ENCODE measurements at regions not wholly inside any gene's neighbourhood (a gene's known extent, or its start where the extent isn't known, plus 50 kb on each side); places are given as distances from the start of the nearest gene placed in this dataset.

DNA sequence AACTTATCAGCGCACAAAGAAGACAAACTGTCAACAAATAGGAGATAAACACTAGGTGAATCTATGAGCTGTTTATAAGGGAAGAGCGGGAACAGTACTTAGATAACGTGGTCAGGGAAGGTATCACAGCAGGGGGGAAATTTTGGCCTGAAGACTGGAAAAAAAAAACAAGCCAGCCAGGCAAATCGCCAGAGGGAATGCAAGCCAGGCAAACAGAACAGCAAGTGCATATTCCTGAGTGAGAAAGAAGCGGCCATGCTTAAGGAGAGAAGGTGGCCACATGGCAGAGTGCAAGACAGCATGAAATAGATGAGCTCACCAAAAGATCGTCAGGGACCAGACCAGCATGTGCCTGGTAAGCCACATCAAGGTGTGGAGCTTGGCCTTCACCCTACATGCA is 466.5 kb upstream of the ARID1B start:
- TF ChIP-seq, protein P1, sequence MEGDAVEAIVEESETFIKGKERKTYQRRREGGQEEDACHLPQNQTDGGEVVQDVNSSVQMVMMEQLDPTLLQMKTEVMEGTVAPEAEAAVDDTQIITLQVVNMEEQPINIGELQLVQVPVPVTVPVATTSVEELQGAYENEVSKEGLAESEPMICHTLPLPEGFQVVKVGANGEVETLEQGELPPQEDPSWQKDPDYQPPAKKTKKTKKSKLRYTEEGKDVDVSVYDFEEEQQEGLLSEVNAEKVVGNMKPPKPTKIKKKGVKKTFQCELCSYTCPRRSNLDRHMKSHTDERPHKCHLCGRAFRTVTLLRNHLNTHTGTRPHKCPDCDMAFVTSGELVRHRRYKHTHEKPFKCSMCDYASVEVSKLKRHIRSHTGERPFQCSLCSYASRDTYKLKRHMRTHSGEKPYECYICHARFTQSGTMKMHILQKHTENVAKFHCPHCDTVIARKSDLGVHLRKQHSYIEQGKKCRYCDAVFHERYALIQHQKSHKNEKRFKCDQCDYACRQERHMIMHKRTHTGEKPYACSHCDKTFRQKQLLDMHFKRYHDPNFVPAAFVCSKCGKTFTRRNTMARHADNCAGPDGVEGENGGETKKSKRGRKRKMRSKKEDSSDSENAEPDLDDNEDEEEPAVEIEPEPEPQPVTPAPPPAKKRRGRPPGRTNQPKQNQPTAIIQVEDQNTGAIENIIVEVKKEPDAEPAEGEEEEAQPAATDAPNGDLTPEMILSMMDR (IDR thresholded peaks at IDR 0.05) = no peak
- TF ChIP-seq POLR2A (IDR thresholded peaks at IDR 0.05) (no peak), POLR2AphosphoS5 (IDR thresholded peaks at IDR 0.05) (no peak)

All from prostate gland (tissue), 2 donors.